Smooth muscle cell (in vitro differentiated cells): ENCODE measurements at regions not wholly inside any gene's neighbourhood (a gene's known extent, or its start where the extent isn't known, plus 50 kb on each side); places are given as distances from the start of the nearest gene placed in this dataset.

ENCODE experiments used
- DNase-seq: peaks from one replicate; lab custom pipeline; 2025; ENCODE audit not compliant: unreplicated experiment; lab: John Stamatoyannopoulos, UW
- H2AFZ ChIP-seq: fragments of 200-600 bp; sonication (generic); 2 replicates; pipeline ENCODE4 v1.6.0; 2016; ENCODE audit warnings: antibody characterized with exemption, low read depth, mild to moderate bottlenecking
- H3F3A ChIP-seq: fragments of 200-600 bp; sonication (generic); 2 replicates; pipeline ENCODE4 v1.6.0; 2017; ENCODE audit warnings: antibody characterized with exemption, low read depth
- H3K27ac ChIP-seq: fragments of 200-600 bp; sonication (generic); 2 replicates; pipeline ENCODE4 v1.5.1; 2016; ENCODE audit warnings: low read depth, mild to moderate bottlenecking
- H3K27me3 ChIP-seq: fragments of 200-600 bp; sonication (generic); 2 replicates; pipeline ENCODE4 v1.6.1; 2016; ENCODE audit warnings: low read depth, mild to moderate bottlenecking
- H3K36me3 ChIP-seq: fragments of 200-600 bp; sonication (generic); 2 replicates; pipeline ENCODE4 v1.5.1; 2016; ENCODE audit warnings: low read depth
- H3K4me1 ChIP-seq: fragments of 200-600 bp; sonication (generic); 2 replicates; pipeline ENCODE4 v1.5.1; 2016; ENCODE audit warnings: low read depth
- H3K4me2 ChIP-seq: fragments of 200-600 bp; sonication (generic); 2 replicates; pipeline ENCODE4 v1.6.0; 2016; ENCODE audit warnings: mild to moderate bottlenecking
- H3K4me3 ChIP-seq: fragments of 200-600 bp; sonication (generic); 2 replicates; pipeline ENCODE4 v1.5.1; 2016; ENCODE audit warnings: mild to moderate bottlenecking
- H3K79me2 ChIP-seq: fragments of 200-600 bp; sonication (generic); 2 replicates; pipeline ENCODE4 v1.6.0; 2016; ENCODE audit warnings: low read depth, mild to moderate bottlenecking
- H3K9ac ChIP-seq: fragments of 200-600 bp; sonication (generic); 2 replicates; pipeline ENCODE4 v1.6.0; 2016; ENCODE audit warnings: low read depth
- H3K9me3 ChIP-seq: fragments of 200-600 bp; sonication (generic); replicated peaks from 2 replicates; pipeline ENCODE4 v1.5.1; 2016; ENCODE audit warnings: low read depth
- H4K20me1 ChIP-seq: fragments of 200-600 bp; sonication (generic); 2 replicates; pipeline ENCODE4 v1.6.0; 2016; ENCODE audit warnings: low read depth
- CTCF ChIP-seq: fragments of 200-600 bp; sonication (generic); IDR thresholded peaks from 2 replicates; pipeline ENCODE4 v1.5.1; 2017; ENCODE audit warnings: borderline replicate concordance, mild to moderate bottlenecking, antibody characterized with exemption; ENCODE audit not compliant: insufficient read depth, poor library complexity, severe bottlenecking
- WGBS: methylation state at CpG from one replicate; pipeline ENCODE4 v1.1.7; 2016; ENCODE audit warnings: low lambda C conversion rate; 5-methylcytosine and 5-hydroxymethylcytosine counted together

- no peak overlapping the region for H3K27ac ChIP-seq
- peaks cover 6% of the 10 kb centered on the region for H3K4me1 ChIP-seq
- no peak for DNase-seq
- no peak overlapping the region for H2AFZ ChIP-seq
- H3K27me3 ChIP-seq = peaks cover 44% of the 10 kb centered on the region
- no peaks in the 10 kb centered on the region for H3F3A ChIP-seq
- H3K79me2 ChIP-seq = no peaks in the 10 kb centered on the region
- H3K4me3 ChIP-seq = no peak overlapping the region
- no peak overlapping the region for H3K4me2 ChIP-seq
- no peaks in the 10 kb centered on the region for H4K20me1 ChIP-seq
- H3K9me3 ChIP-seq = no peaks in the 10 kb centered on the region
- no peaks in the 10 kb centered on the region for H3K36me3 ChIP-seq
- no peak overlapping the region for H3K9ac ChIP-seq
- no peak for TF ChIP-seq CTCF
- WGBS = 64% methylated on average over 4 of the region's 4 CpGs
These were observed 99.5 kb upstream of the GJB5 start for GRCh38 chr1:34655206-34655874.

GRCh38 chr1:34655875-34656240, 99.0 kb upstream of the GJB5 start:
- 85% methylated on average over 4 of the region's 4 CpGs for WGBS
- Histone ChIP-seq H3K27ac (no peak overlapping the region), H3K9me3 (no peaks in the 10 kb centered on the region), H3K4me3 (no peak overlapping the region), H3F3A (no peaks in the 10 kb centered on the region), H3K4me1 (peaks cover 6% of the 10 kb centered on the region), H3K4me2 (no peak overlapping the region), H2AFZ (no peak overlapping the region), H3K36me3 (no peaks in the 10 kb centered on the region), H3K9ac (no peak overlapping the region), H3K27me3 (peaks cover 44% of the 10 kb centered on the region), H3K79me2 (no peaks in the 10 kb centered on the region), H4K20me1 (no peaks in the 10 kb centered on the region)
- no peak for DNase-seq
- no peak for TF ChIP-seq CTCF

GRCh38 chr1:34656299-34656698, 98.5 kb upstream of the GJB5 start:
- Histone ChIP-seq H3K27me3 (peaks cover 44% of the 10 kb centered on the region), H3K27ac (no peak overlapping the region), H3K79me2 (no peaks in the 10 kb centered on the region), H3K4me1 (peaks cover 6% of the 10 kb centered on the region), H3K9me3 (no peaks in the 10 kb centered on the region), H3K4me2 (no peak overlapping the region), H3K9ac (no peak overlapping the region), H3K4me3 (no peak overlapping the region), H3K36me3 (no peaks in the 10 kb centered on the region), H3F3A (no peaks in the 10 kb centered on the region), H2AFZ (no peak overlapping the region), H4K20me1 (no peaks in the 10 kb centered on the region)
- WGBS = 85% methylated on average over 3 of the region's 3 CpGs
- no peak for DNase-seq
- TF ChIP-seq CTCF = no peak

GRCh38 chr1:34656731-34657130, 98.1 kb upstream of the GJB5 start:
- 54% methylated on average over 8 of the region's 8 CpGs for WGBS
- H3F3A ChIP-seq = no peaks in the 10 kb centered on the region
- DNase-seq = no peak
- no peaks in the 10 kb centered on the region for H3K9me3 ChIP-seq
- no peak overlapping the region for H3K9ac ChIP-seq
- no peaks in the 10 kb centered on the region for H4K20me1 ChIP-seq
- H3K79me2 ChIP-seq = no peaks in the 10 kb centered on the region
- H3K27ac ChIP-seq = no peak overlapping the region
- H3K4me3 ChIP-seq = no peak overlapping the region
- no peaks in the 10 kb centered on the region for H3K36me3 ChIP-seq
- no peak overlapping the region for H2AFZ ChIP-seq
- H3K4me2 ChIP-seq = no peak overlapping the region
- peaks cover 43% of the 10 kb centered on the region for H3K27me3 ChIP-seq
- TF ChIP-seq CTCF = no peak
- H3K4me1 ChIP-seq = peaks cover 6% of the 10 kb centered on the region
